CD1c-positive myeloid dendritic cell (primary cell): ENCODE measurements at regions not wholly inside any gene's neighbourhood (a gene's known extent, or its start where the extent isn't known, plus 50 kb on each side); places are given as distances from the start of the nearest gene placed in this dataset.
"Not testable (repeated sequence)": the region's sequence is repeated elsewhere in the genome, so short reads cannot be mapped to it uniquely, and the experiment has no call there.

ENCODE experiments used
- DNase-seq: peaks from one replicate; pipeline ENCODE4 v3.0.0-alpha.2; 2016; ENCODE audit errors: extremely low spot score

GRCh38 chr11:116338500-116338899 lies 434.3 kb downstream of the BUD13 start:
- not testable (repeated sequence) for DNase-seq

GRCh38 chr11:116336540-116336939 lies 436.2 kb downstream of the BUD13 start:
- DNase-seq = no peak

- no peak for DNase-seq
These were observed 436.9 kb downstream of the BUD13 start for GRCh38 chr11:116335891-116336290.

- DNase-seq = no peak
These were observed 437.7 kb downstream of the BUD13 start for GRCh38 chr11:116335078-116335477.

GRCh38 chr11:116334596-116334995 lies 438.2 kb downstream of the BUD13 start:
- DNase-seq = no peak

- DNase-seq = no peak
These were observed 439.7 kb downstream of the BUD13 start for GRCh38 chr11:116333001-116333535.

GRCh38 chr11:116332391-116332790 lies 440.4 kb downstream of the BUD13 start:
- DNase-seq = no peak

GRCh38 chr11:116331381-116331780 lies 441.4 kb downstream of the BUD13 start:
- no peak for DNase-seq

GRCh38 chr11:116330439-116331185 lies 442.2 kb downstream of the BUD13 start:
- no peak for DNase-seq

- DNase-seq = no peak
These were observed 443.3 kb downstream of the BUD13 start for GRCh38 chr11:116329354-116330090.

- DNase-seq = no peak
These were observed 443.9 kb downstream of the BUD13 start for GRCh38 chr11:116328851-116329250.

GRCh38 chr11:116328391-116328790 lies 444.4 kb downstream of the BUD13 start:
- DNase-seq = no peak

GRCh38 chr11:116326146-116326545 lies 446.6 kb downstream of the BUD13 start:
- DNase-seq = no peak

GRCh38 chr11:116325247-116325646 lies 447.5 kb downstream of the BUD13 start:
- DNase-seq = no peak

- not testable (repeated sequence) for DNase-seq
These were observed 448.7 kb downstream of the BUD13 start for GRCh38 chr11:116324077-116324476.

- no peak for DNase-seq
These were observed 455.6 kb downstream of the BUD13 start for GRCh38 chr11:116317212-116317611.

GRCh38 chr11:116314006-116314405 lies 458.8 kb downstream of the BUD13 start:
- no peak for DNase-seq

GRCh38 chr11:116312570-116313391 lies 460.0 kb downstream of the BUD13 start:
- DNase-seq = no peak

- DNase-seq = no peak
These were observed 461.6 kb downstream of the BUD13 start for GRCh38 chr11:116311206-116311605.

GRCh38 chr11:116310698-116311097 lies 462.1 kb downstream of the BUD13 start:
- DNase-seq = no peak

- DNase-seq = no peak
These were observed 462.6 kb downstream of the BUD13 start for GRCh38 chr11:116310226-116310625.

GRCh38 chr11:116309446-116309845 lies 463.3 kb downstream of the BUD13 start:
- no peak for DNase-seq
